GM12865 (cell line): ENCODE measurements at regions not wholly inside any gene's neighbourhood (a gene's known extent, or its start where the extent isn't known, plus 50 kb on each side); places are given as distances from the start of the nearest gene placed in this dataset.

Experiments used
- DNase-seq: peaks from one replicate; pipeline ENCODE4 v3.0.0; 2010; ENCODE audit warnings: low read depth
- H3K4me3 ChIP-seq: 2 replicates; pipeline ENCODE4 v1.5.1; 2011; ENCODE audit warnings: mild to moderate bottlenecking, low read depth, low read length, control low read depth
- TF ChIP-seq, protein P1 (sequence below): IDR thresholded peaks from 2 replicates; pipeline ENCODE4 v1.5.1; 2011; ENCODE audit warnings: low read length, control low read depth, low read depth, inconsistent platforms; ENCODE audit not compliant: insufficient read depth; ENCODE audit errors: missing control alignments

DNA sequence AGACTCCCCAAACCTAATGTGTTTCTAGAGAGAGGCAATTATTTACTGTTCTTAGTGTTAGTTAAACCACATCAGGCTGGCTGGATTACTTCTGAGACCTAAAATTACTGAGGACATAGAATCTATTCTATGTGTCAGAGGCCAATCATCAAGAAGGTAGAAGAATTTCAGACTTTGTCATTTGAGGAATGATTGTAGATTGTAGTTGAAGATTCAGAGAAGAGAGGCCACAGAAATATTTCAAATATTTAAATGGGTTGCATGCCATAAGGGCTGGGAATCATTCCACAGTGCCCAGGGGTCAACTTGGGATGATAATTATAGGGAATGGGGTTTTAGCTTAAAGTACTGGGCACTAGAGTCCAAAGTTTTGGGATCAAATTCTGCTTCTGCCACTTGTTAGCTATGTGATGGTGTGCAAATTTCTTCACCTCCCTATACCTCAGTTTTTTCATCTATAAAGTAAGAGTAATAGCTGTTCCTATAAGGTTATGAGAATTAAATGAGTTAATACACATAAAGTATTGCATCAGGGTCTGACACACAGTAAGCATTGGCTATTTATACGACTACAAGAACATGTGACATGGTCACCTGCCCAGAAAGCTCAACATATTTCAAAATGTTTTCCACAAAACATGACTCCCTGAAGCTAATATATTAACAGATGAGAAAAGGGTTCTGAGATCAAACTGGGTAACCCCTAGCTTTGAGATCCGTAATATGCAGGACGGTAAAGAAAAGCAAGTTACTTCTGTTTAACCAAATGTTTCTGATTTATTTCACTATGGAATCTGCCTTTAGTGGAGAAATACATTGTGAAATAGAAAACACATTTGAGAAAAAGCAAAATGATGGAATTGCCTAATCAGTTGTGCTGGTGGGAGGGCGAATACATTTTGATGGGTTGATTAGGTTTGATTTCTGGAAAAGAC lies 69.7 kb upstream of the SPAG17 start:
- no peak for DNase-seq
- no peak overlapping the region for H3K4me3 ChIP-seq
- TF ChIP-seq, protein P1, sequence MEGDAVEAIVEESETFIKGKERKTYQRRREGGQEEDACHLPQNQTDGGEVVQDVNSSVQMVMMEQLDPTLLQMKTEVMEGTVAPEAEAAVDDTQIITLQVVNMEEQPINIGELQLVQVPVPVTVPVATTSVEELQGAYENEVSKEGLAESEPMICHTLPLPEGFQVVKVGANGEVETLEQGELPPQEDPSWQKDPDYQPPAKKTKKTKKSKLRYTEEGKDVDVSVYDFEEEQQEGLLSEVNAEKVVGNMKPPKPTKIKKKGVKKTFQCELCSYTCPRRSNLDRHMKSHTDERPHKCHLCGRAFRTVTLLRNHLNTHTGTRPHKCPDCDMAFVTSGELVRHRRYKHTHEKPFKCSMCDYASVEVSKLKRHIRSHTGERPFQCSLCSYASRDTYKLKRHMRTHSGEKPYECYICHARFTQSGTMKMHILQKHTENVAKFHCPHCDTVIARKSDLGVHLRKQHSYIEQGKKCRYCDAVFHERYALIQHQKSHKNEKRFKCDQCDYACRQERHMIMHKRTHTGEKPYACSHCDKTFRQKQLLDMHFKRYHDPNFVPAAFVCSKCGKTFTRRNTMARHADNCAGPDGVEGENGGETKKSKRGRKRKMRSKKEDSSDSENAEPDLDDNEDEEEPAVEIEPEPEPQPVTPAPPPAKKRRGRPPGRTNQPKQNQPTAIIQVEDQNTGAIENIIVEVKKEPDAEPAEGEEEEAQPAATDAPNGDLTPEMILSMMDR: no peak

DNA sequence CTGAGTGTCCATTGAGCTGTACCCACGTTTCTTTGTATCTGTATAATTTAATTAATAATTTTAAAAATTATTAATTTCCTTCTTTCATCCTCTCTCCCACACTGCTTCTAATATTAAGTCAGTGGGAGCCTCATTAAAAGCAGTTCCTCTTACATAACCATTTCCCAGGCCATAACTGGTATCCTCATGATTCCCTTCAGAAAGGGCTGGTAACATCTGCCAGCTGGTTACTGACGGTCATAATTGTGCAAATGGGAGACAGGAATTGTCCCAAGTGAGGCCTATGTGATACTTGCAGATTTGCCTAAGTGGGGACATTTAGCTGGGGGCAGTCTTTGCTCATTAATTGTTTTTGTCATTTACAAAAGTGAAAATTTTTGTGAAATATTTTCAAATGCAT lies 69.0 kb upstream of the SPAG17 start:
- TF ChIP-seq, protein P1: no peak
- no peak overlapping the region for H3K4me3 ChIP-seq
- no peak for DNase-seq

DNA sequence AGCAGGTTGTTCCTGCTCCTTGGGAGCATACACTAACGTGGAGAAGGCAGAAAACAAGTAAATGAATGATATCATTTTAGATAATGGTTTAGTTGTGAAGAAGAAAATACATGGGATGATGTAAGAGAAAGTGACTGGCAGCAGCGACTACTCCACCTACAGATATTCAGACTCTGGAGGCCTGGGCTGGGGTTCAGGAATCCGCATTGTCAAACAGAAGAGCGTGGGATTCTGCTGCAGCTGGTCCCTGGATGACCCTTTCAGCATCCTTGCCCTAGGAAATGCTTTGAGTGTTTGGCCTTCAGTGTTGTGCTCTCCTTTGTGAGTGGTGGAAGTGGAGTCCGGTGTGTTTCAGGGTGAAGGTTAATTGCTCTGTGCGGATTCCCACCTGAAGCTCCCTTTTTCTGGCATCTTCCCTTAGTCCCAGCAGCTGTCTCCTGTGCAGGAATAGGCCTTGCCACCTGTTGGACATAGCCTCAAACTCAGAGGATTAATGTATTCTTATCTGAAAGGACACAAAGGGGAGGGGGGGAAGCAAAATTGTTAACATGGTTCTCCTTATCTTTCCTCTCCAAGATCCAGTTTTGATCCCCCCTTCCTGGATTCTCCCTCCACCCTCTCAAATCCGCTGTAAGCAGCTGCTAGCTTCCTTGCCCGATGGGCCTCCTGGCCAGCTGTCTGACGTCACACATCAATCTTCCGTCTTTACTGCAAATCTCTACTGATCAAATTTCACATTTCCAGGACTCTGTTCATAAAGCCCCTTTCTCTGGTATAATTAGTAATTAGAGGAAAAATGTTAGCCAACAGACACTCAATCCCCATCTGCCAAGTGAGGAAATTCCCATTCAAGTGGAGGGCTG lies 68.3 kb upstream of the SPAG17 start:
- DNase-seq: no peak
- H3K4me3 ChIP-seq: no peak overlapping the region
- TF ChIP-seq, protein P1: no peak

DNA sequence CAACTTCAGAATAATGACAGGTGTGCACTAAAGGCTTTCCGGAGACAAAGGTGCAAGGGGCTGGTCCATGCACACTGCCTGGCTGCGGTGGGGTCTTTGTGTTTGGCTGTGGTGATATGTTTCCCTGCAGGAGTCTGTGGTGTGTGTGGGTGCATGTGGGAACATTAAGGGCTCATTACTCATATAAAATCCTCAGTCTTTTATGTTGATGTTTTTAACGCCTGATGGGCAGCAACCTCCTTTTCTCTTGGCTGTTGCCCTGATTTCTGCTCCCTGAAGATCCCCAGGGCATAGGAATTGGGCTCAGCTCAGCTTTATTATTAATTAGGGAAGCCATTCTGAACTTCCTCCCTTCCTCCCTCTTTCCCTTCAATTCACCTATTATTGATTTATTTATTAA lies 67.6 kb upstream of the SPAG17 start:
- no peak for DNase-seq
- H3K4me3 ChIP-seq: no peak overlapping the region
- TF ChIP-seq, protein P1: no peak

DNA sequence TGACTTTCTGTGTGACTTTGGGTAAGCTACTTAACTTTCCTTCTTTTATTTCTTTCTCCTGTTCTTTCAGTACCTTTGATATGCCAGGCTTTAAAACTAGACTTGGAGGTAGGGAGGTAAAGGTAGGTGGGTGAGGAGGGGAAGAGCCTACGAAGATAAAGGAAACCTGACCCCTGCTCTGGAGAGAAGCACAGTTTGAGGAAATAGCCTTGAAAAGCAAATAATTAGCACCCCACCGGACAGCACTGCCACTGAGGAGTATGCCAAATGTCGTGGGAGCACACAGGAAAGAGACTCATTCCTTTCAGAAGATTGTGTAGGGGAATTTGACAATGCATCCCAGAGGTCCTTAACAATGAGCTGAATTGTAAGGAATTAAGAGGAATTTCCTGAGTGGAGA lies 65.2 kb upstream of the SPAG17 start:
- H3K4me3 ChIP-seq: no peak overlapping the region
- TF ChIP-seq, protein P1: no peak
- no peak for DNase-seq

DNA sequence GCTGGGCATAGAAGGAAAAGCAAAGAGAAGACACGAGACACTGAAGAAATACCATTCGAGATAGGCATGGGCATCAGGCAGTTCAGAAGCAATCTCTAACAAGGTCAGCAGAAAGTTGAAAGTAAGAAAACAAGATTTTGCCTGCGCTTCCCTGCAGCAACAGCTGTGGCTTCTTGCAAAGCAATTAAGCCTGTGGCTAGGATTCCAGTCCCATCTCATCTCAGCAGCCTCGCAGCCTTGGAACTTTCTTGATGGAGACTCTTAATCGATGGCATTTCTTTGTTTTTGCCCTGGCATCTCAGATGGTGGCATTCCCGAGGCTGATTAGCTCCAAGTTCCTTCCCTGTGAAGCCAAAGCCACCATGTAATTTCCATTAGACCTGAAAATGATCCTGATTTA lies 64.6 kb upstream of the SPAG17 start:
- no peak for DNase-seq
- TF ChIP-seq, protein P1: no peak
- no peak overlapping the region for H3K4me3 ChIP-seq
